GM12878 (cell line): ENCODE measurements at regions not wholly inside any gene's neighbourhood (a gene's known extent, or its start where the extent isn't known, plus 50 kb on each side); places are given as distances from the start of the nearest gene placed in this dataset.

Experiments used
- ATF2 ChIP-seq: IDR thresholded peaks from 2 replicates; pipeline ENCODE4 v1.6.1; 2012; ENCODE audit warnings: low read length, inconsistent platforms
- BCL3 ChIP-seq: IDR thresholded peaks from 2 replicates; pipeline ENCODE4 v1.6.1; 2011; ENCODE audit warnings: borderline replicate concordance, low read depth, mild to moderate bottlenecking, moderate library complexity, low read length; ENCODE audit not compliant: insufficient read depth, poor library complexity, severe bottlenecking
- CTCF ChIP-seq, 3 experiments: IDR thresholded peaks in 2 of 3; conservative IDR thresholded peaks in 1 of 3; 2 replicates each; pipeline ENCODE4 v1.5.1; 2011; ENCODE audit warnings: low read depth in 3 of 3, low read length in 3 of 3, mild to moderate bottlenecking in 3 of 3, control low read depth in 2 of 3, moderate library complexity in 2 of 3, inconsistent platforms in 1 of 3, mixed read lengths in 1 of 3; ENCODE audit not compliant: control insufficient read depth in 2 of 3, insufficient read depth in 1 of 3; ENCODE audit errors: extremely low read depth in 1 of 3
- EP300 ChIP-seq, 2 experiments: fragments of 150-350 bp in 1 of 2; IDR thresholded peaks; 2 replicates each; pipeline ENCODE4 v1.6.1; 2011 to 2012; ENCODE audit warnings: low read depth in 2 of 2, low read length in 2 of 2, borderline replicate concordance in 1 of 2, improper control_type of control experiment in 1 of 2, inconsistent platforms in 1 of 2; ENCODE audit not compliant: control insufficient read depth in 1 of 2
- FOXK2 ChIP-seq: fragments of 450-650 bp; IDR thresholded peaks from 2 replicates; pipeline ENCODE4 v1.6.1; 2017; ENCODE audit warnings: mild to moderate bottlenecking, moderate library complexity
- HDAC2 ChIP-seq: fragments of 200-600 bp; sonication (generic); IDR thresholded peaks from 2 replicates; pipeline ENCODE4 v1.6.1; 2017
- HDAC6 ChIP-seq: fragments of 200-600 bp; sonication (generic); IDR thresholded peaks from one replicate; pipeline ENCODE4 v1.8.0; 2017; ENCODE audit warnings: antibody characterized with exemption; ENCODE audit not compliant: unreplicated experiment
- NFIC ChIP-seq: IDR thresholded peaks from 2 replicates; pipeline ENCODE4 v1.6.1; 2012; ENCODE audit warnings: low read depth, mild to moderate bottlenecking, inconsistent platforms, low read length, moderate library complexity
- NFYB ChIP-seq: IDR thresholded peaks from 2 replicates; pipeline ENCODE4 v1.6.1; 2011; ENCODE audit warnings: low read depth, mild to moderate bottlenecking, low read length, improper control_type of control experiment, moderate library complexity; ENCODE audit not compliant: insufficient read depth
- PML ChIP-seq: IDR thresholded peaks from 2 replicates; pipeline ENCODE4 v1.6.1; 2012; ENCODE audit warnings: low read length, inconsistent platforms
- RELA ChIP-seq: fragments of 450-650 bp; IDR thresholded peaks from 2 replicates; pipeline ENCODE4 v1.8.0; 2014; ENCODE audit warnings: borderline replicate concordance; ENCODE audit not compliant: partially characterized antibody
- ZNF687 ChIP-seq: fragments of 450-650 bp; IDR thresholded peaks from 2 replicates; pipeline ENCODE4 v1.6.1; 2017; ENCODE audit warnings: mild to moderate bottlenecking, moderate library complexity

- TF ChIP-seq HDAC2 (no peak), BCL3 (no peak), HDAC6 (no peak), NFYB (no peak), RELA (no peak), NFIC (no peak), CTCF (IDR thresholded peaks at IDR 0.05 in 2 of 3, conservative IDR thresholded peaks at IDR 0.05 in 1 of 3; ENCODE audit: control insufficient read depth in 2 of 3, extremely low read depth in 1 of 3, insufficient read depth in 1 of 3, low read depth in 3 of 3, low read length in 3 of 3) (no peak), ZNF687 (no peak), EP300 (IDR thresholded peaks at IDR 0.05; ENCODE audit: borderline replicate concordance in 1 of 2, control insufficient read depth in 1 of 2, low read depth in 2 of 2, low read length in 2 of 2) (no peak), PML (no peak), ATF2 (no peak), FOXK2 (no peak)
Measured at GRCh38 chr6:28772480-28773381, 151.1 kb downstream of the TRIM27 start.
